HepG2 (cell line): ENCODE measurements at regions not wholly inside any gene's neighbourhood (a gene's known extent, or its start where the extent isn't known, plus 50 kb on each side); places are given as distances from the start of the nearest gene placed in this dataset.

Source experiments
- ATAC-seq: fragments of 200-7000 bp; cut with Tn5 transposase; 3 replicates; pipeline ENCODE4 v1.9.1; 2020; ENCODE audit warnings: mild to moderate bottlenecking, moderate library complexity
- BruUV-seq: library from RNA; stranded (reverse); fragments of 400-500 nt; replicated peaks from 2 replicates; lab custom pipeline; 2021; lab: Mats Ljungman, UMichigan
- CTCF ChIA-PET: fragments of 300-600 bp; formaldehyde crosslinking; extraction: SDS; loops from one replicate; lab custom pipeline; 2021; ENCODE audit warnings: low total read pairs, inconsistent platforms, low intra/inter-chr PET ratio; lab: Yijun Ruan, JAX
- POLR2A ChIA-PET: fragments of 350-600 bp; sonication (Branson Sonifier 250); formaldehyde crosslinking; loops from one replicate; lab custom pipeline; 2020; ENCODE audit warnings: antibody characterized with exemption, inconsistent platforms; lab: Yijun Ruan, JAX
- DNase-seq: peaks from one replicate; pipeline ENCODE4 v3.0.0-alpha.2; 2015; ENCODE audit warnings: low spot score
- FAIRE-seq: peaks from 3 replicates; lab custom pipeline; 2011; peaks lifted over from hg19 to GRCh38; lab: Jason Lieb, UNC
- H2AFZ ChIP-seq: one replicate; pipeline ENCODE4 v1.6.1; 2011; ENCODE audit warnings: low read length, inconsistent platforms
- H3K27ac ChIP-seq: fragments of 300-600 bp; 3 replicates; pipeline ENCODE4 v1.8.0; 2011; ENCODE audit warnings: mixed run types, mild to moderate bottlenecking, mixed read lengths, low read length, inconsistent platforms; ENCODE audit not compliant: insufficient read depth; ENCODE audit errors: extremely low read length
- H3K27me3 ChIP-seq, 2 experiments: fragments of 200-600 bp in 1 of 2; 2 replicates in 1 of 2; 3 replicates in 1 of 2; pipeline versions ENCODE4 v1.6.0 to v1.8.0; 2011; ENCODE audit warnings: low read length in 2 of 2, mild to moderate bottlenecking in 2 of 2, moderate library complexity in 2 of 2, inconsistent platforms in 1 of 2; ENCODE audit not compliant: insufficient read depth in 2 of 2, control insufficient read depth in 1 of 2
- H3K36me3 ChIP-seq, 2 experiments: fragments of 200-600 bp in 1 of 2; replicated peaks in 1 of 2; 2 replicates in 1 of 2; 3 replicates in 1 of 2; pipeline versions ENCODE4 v1.5.1 to v1.8.0; 2011; ENCODE audit warnings: low read length in 2 of 2, inconsistent platforms in 1 of 2; ENCODE audit not compliant: insufficient read depth in 2 of 2, control insufficient read depth in 1 of 2
- H3K4me1 ChIP-seq: 2 replicates; pipeline ENCODE4 v1.5.1; 2012; ENCODE audit warnings: low read length, inconsistent platforms; ENCODE audit not compliant: insufficient read depth
- H3K4me2 ChIP-seq: 2 replicates; pipeline ENCODE4 v1.6.0; 2011; ENCODE audit warnings: low read depth, low read length, inconsistent platforms
- H3K4me3 ChIP-seq, 3 experiments: fragments of 200-600 bp in 1 of 3; sonication (generic), shearing (Covaris generic) in 1 of 3; replicated peaks in 1 of 3; 2 replicates each; pipeline ENCODE4 v1.5.1; 2011 to 2016; ENCODE audit warnings: low read length in 3 of 3, inconsistent platforms in 2 of 3, low read depth in 2 of 3, mild to moderate bottlenecking in 2 of 3, control low read depth in 1 of 3, mixed read lengths in 1 of 3; ENCODE audit not compliant: insufficient read depth in 1 of 3
- H3K79me2 ChIP-seq: one replicate; pipeline ENCODE4 v1.6.1; 2011; ENCODE audit warnings: low read length, inconsistent platforms; ENCODE audit not compliant: insufficient read depth
- H3K9ac ChIP-seq: 2 replicates; pipeline ENCODE4 v1.6.0; 2011; ENCODE audit warnings: mild to moderate bottlenecking, low read depth, low read length, inconsistent platforms; ENCODE audit not compliant: insufficient read depth
- H3K9me3 ChIP-seq: 2 replicates; pipeline ENCODE4 v1.5.1; 2012; ENCODE audit warnings: mild to moderate bottlenecking, low read length
- H4K20me1 ChIP-seq: 2 replicates; pipeline ENCODE4 v1.6.0; 2011; ENCODE audit warnings: inconsistent platforms, mild to moderate bottlenecking, low read length, moderate library complexity; ENCODE audit not compliant: insufficient read depth
- BCL6 ChIP-seq: IDR thresholded peaks from 2 replicates; pipeline ENCODE4 v1.6.1; 2016; ENCODE audit warnings: missing genetic modification reagents, missing compliant biosample characterization
- GATA4 ChIP-seq: sonication (generic); IDR thresholded peaks from 2 replicates; pipeline ENCODE4 v1.6.1; 2016; ENCODE audit warnings: antibody characterized with exemption, low read depth, borderline replicate concordance
- GATAD2A ChIP-seq: IDR thresholded peaks from 2 replicates; pipeline ENCODE4 v1.6.1; 2016
- KDM3A ChIP-seq: IDR thresholded peaks from 2 replicates; pipeline ENCODE4 v1.6.1; 2018; ENCODE audit warnings: low read depth, missing compliant biosample characterization
- NR1H2 ChIP-seq: sonication (generic); formaldehyde crosslinking; IDR thresholded peaks from 2 replicates; pipeline ENCODE4 v1.8.1; 2022; ENCODE audit warnings: low read depth, missing genetic modification reagents, borderline replicate concordance
- SKI ChIP-seq: fragments of 450-650 bp; IDR thresholded peaks from one replicate; pipeline ENCODE4 v1.6.1; 2018; ENCODE audit warnings: mild to moderate bottlenecking; ENCODE audit not compliant: partially characterized antibody
- SKIL ChIP-seq: sonication (generic); formaldehyde crosslinking; IDR thresholded peaks from 2 replicates; pipeline ENCODE4 v1.8.0; 2022; ENCODE audit warnings: missing genetic modification reagents, mild to moderate bottlenecking, moderate library complexity, borderline replicate concordance
- SNRNP70 ChIP-seq: fragments of 200-400 bp; formaldehyde crosslinking; IDR thresholded peaks from 2 replicates; pipeline ENCODE4 v1.6.1; 2017; ENCODE audit warnings: mild to moderate bottlenecking, low read depth, low read length, moderate library complexity
- SSRP1 ChIP-seq: IDR thresholded peaks from 2 replicates; pipeline ENCODE4 v1.6.1; 2016; ENCODE audit warnings: control low read depth
- SYNCRIP ChIP-seq: fragments of 200-400 bp; formaldehyde crosslinking; IDR thresholded peaks from 2 replicates; pipeline ENCODE4 v1.6.1; 2018; ENCODE audit warnings: mild to moderate bottlenecking, low read depth, low read length; ENCODE audit not compliant: insufficient read depth
- TGIF2 ChIP-seq: IDR thresholded peaks from 2 replicates; pipeline ENCODE4 v1.6.1; 2016; ENCODE audit warnings: control low read depth, missing compliant biosample characterization
- ZNF138 ChIP-seq: sonication (generic); formaldehyde crosslinking; IDR thresholded peaks from 2 replicates; pipeline ENCODE4 v1.5.0; 2020; ENCODE audit warnings: mild to moderate bottlenecking, low read depth, missing genetic modification reagents
- ZNF24 ChIP-seq: fragments of 450-650 bp; IDR thresholded peaks from 2 replicates; pipeline ENCODE4 v1.6.1; 2017; ENCODE audit warnings: antibody characterized with exemption, mild to moderate bottlenecking
- ZNF3 ChIP-seq: IDR thresholded peaks from 2 replicates; pipeline ENCODE4 v1.7.0; 2017; ENCODE audit warnings: inconsistent platforms
- ZNF431 ChIP-seq: sonication (generic); formaldehyde crosslinking; IDR thresholded peaks from 2 replicates; pipeline ENCODE4 v1.9.0; 2022; ENCODE audit warnings: missing genetic modification reagents, low read depth, mild to moderate bottlenecking, borderline replicate concordance
- ZNF530 ChIP-seq: sonication (generic); formaldehyde crosslinking; IDR thresholded peaks from 2 replicates; pipeline ENCODE4 v1.5.0; 2020; ENCODE audit warnings: low read depth, mild to moderate bottlenecking, missing genetic modification reagents
- ZNF737 ChIP-seq: sonication (generic); formaldehyde crosslinking; IDR thresholded peaks from 2 replicates; pipeline ENCODE4 v1.5.0; 2020; ENCODE audit warnings: missing genetic modification reagents, mild to moderate bottlenecking, borderline replicate concordance
- ZNF773 ChIP-seq: sonication (generic); formaldehyde crosslinking; IDR thresholded peaks from 2 replicates; pipeline ENCODE4 v1.4.0; 2020; ENCODE audit warnings: missing genetic modification reagents, borderline replicate concordance
- ZSCAN21 ChIP-seq: sonication (generic); formaldehyde crosslinking; IDR thresholded peaks from 2 replicates; pipeline ENCODE4 v1.8.0; 2022; ENCODE audit warnings: mild to moderate bottlenecking, missing genetic modification reagents, moderate library complexity, borderline replicate concordance
- WGBS: methylation state at CpG from one replicate; pipeline ENCODE4 v1.1.6; 2017; ENCODE audit warnings: low lambda C conversion rate; 5-methylcytosine and 5-hydroxymethylcytosine counted together
- in situ Hi-C: cut with HindIII; loops from 2 replicates; pipeline ENCODE4 v1.10.0; 2017; ENCODE audit warnings: low pct_unique_long_range_greater_than_20kb; ENCODE audit not compliant: extremely low pct_ligation_motif_present
- intact Hi-C: fragments of 100-400 bp; cut with micrococcal nuclease; formaldehyde crosslinking; loops from one replicate; pipeline ENCODE4 v1.10.0; 2022; ENCODE audit not compliant: unreplicated experiment
- TF ChIP-seq, protein P1 (sequence below): IDR thresholded peaks from 2 replicates; pipeline ENCODE4 v1.6.1; 2016; ENCODE audit warnings: mild to moderate bottlenecking, missing biosample characterization, missing genetic modification reagents
- TF ChIP-seq, protein P2 (sequence below): sonication (generic); formaldehyde crosslinking; IDR thresholded peaks from 2 replicates; pipeline ENCODE4 v1.8.0; 2023; ENCODE audit warnings: mild to moderate bottlenecking, missing genetic modification reagents

- Histone ChIP-seq H3K36me3 (no peaks in the 10 kb centered on the region), H2AFZ (no peak overlapping the region), H3K27ac (no peak overlapping the region), H3K27me3 (peaks cover 12 to 58% of the 10 kb centered on the region in 2 experiments; a peak in 3 of 5 replicates), H3K79me2 (no peaks in the 10 kb centered on the region), H3K9me3 (no peaks in the 10 kb centered on the region), H3K9ac (no peak overlapping the region), H3K4me2 (peak overlapping the region; percentile 47), H3K4me3 (0 out of 6 replicates have a peak overlapping the region, but pooled peaks of 1 of the 3 experiments have one; percentile 3), H3K4me1 (peaks cover 54% of the 10 kb centered on the region), H4K20me1 (no peaks in the 10 kb centered on the region)
- intact Hi-C loops: loop anchor here (2.0 kb wide), 1 partner anchor 23 kb away; no protein-coding TSS in a partner anchor
- in situ Hi-C loops: loop anchor here (5.0 kb wide), 1 partner anchor 77 kb away; no protein-coding TSS in a partner anchor
- ATAC-seq (peak; percentile 58), DNase-seq (peak; percentile 86), FAIRE-seq (peak; percentile 87)
- no TSS peak for BruUV-seq
- ChIA-PET POLR2A (interaction anchor here (0.9 to 1.3 kb wide), 2 partner anchors 70 to 129 kb away, joined by 3 read pairs; no protein-coding TSS in a partner anchor), CTCF (interaction anchor here (1.9 kb wide), 2 partner anchors 25 to 81 kb away, joined by 5 to 6 read pairs; no protein-coding TSS in a partner anchor)
- under 1% methylated on average over 7 of the region's 8 CpGs for WGBS
- no peak for TF ChIP-seq NR1H2 (CRISPR knock-in tag)
- TF ChIP-seq ZNF3 (CRISPR knock-in tag): no peak
- peak; percentile 79 for TF ChIP-seq BCL6 (CRISPR knock-in tag)
- peak; percentile 90 for TF ChIP-seq GATAD2A (CRISPR knock-in tag)
- 0 out of 2 replicates have a peak, but pooled peaks have one; percentile 35 for TF ChIP-seq KDM3A
- no peak for TF ChIP-seq SYNCRIP
- TF ChIP-seq ZSCAN21 (CRISPR knock-in tag): 0 out of 2 replicates have a peak, but pooled peaks have one; percentile 52
- no peak for TF ChIP-seq SNRNP70
- TF ChIP-seq ZNF138 (CRISPR knock-in tag): no peak
- TF ChIP-seq ZNF24: peak; percentile 73; the same call in 1 of the 2 replicates
- peak; percentile 20; the same call in 1 of the 2 replicates for TF ChIP-seq TGIF2 (CRISPR knock-in tag)
- TF ChIP-seq ZNF530: no peak
- 0 out of 2 replicates have a peak, but pooled peaks have one; percentile 26 for TF ChIP-seq SSRP1 (CRISPR knock-in tag)
- TF ChIP-seq SKIL (CRISPR knock-in tag): no peak
- TF ChIP-seq ZNF737 (CRISPR knock-in tag): no peak
- no peak for TF ChIP-seq ZNF431 (CRISPR knock-in tag)
- TF ChIP-seq, protein P1, sequence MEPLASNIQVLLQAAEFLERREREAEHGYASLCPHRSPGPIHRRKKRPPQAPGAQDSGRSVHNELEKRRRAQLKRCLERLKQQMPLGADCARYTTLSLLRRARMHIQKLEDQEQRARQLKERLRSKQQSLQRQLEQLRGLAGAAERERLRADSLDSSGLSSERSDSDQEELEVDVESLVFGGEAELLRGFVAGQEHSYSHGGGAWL (CRISPR knock-in tag): no peak
- peak; percentile 26 for TF ChIP-seq SKI
- TF ChIP-seq ZNF773 (CRISPR knock-in tag): no peak
- TF ChIP-seq, protein P2, sequence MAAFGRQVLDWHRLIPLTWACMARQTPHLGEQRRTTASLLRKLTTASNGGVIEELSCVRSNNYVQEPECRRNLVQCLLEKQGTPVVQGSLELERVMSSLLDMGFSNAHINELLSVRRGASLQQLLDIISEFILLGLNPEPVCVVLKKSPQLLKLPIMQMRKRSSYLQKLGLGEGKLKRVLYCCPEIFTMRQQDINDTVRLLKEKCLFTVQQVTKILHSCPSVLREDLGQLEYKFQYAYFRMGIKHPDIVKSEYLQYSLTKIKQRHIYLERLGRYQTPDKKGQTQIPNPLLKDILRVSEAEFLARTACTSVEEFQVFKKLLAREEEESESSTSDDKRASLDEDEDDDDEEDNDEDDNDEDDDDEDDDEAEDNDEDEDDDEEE (CRISPR knock-in tag): no peak
- TF ChIP-seq GATA4: no peak
Observed at GRCh38 chr6:41449399-41450245, 96.6 kb upstream of the FOXP4 start.
